GM18867 (cell line): ENCODE measurements at regions not wholly inside any gene's neighbourhood (a gene's known extent, or its start where the extent isn't known, plus 50 kb on each side); places are given as distances from the start of the nearest gene placed in this dataset.

Source experiments
- ATAC-seq: cut with Tn5 transposase; IDR thresholded peaks from one replicate; pipeline ENCODE4 v1.9.1; 2021; ENCODE audit warnings: mild to moderate bottlenecking, moderate library complexity; ENCODE audit not compliant: unreplicated experiment

DNA sequence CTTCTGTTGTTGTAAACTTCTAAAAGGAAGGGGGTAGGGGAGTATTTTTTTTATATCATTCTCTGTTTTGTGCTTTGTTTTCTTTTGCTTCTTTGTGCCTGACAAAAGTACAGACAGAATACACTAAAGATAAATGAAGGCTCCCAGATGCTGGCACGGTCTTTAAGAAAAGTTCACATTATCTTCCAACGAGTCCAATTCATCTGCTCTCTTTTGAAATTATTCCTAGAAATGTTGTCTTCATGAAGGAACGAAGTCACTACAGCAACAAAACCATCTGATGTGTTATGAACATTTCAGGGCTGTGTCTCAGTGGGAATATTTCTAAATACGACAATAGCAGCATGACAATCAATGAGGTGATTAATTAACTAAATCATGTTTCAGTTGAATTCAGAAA lies 813.8 kb upstream of the HTR2C start:
- ATAC-seq: no peak

GRCh38 chrX:113759422-113759821 lies 824.5 kb upstream of the HTR2C start:
- peak; percentile 68 for ATAC-seq

- ATAC-seq: peak; percentile 60
Observed at GRCh38 chrX:113747274-113747973, 836.5 kb upstream of the HTR2C start.

GRCh38 chrX:113743069-113743468 lies 840.8 kb upstream of the HTR2C start:
- ATAC-seq: peak; percentile 55

- ATAC-seq: peak; percentile 30
Observed at GRCh38 chrX:113741744-113742143, 842.1 kb upstream of the HTR2C start.

- peak; percentile 54 for ATAC-seq
Observed at GRCh38 chrX:113728937-113729336, 854.9 kb upstream of the HTR2C start.

DNA sequence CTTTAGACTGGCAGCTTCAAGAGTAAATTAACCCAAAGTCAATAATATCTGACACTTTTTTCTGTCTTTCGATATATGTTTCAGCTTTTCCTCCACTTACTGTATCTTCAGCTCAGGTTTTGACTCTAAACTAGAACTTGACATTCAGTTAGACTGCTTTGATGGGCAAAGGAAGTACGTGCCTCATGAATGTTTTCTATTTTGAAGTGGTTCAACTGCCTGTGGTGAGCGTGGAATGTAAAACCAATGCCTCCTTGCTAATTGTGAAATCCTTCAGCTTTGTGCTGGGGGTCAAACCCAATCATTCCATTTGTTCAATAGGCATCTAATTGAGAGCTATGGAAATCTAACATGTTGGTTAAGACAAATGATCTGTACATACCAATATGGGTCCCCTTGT lies 857.0 kb upstream of the HTR2C start:
- ATAC-seq: peak; percentile 23

DNA sequence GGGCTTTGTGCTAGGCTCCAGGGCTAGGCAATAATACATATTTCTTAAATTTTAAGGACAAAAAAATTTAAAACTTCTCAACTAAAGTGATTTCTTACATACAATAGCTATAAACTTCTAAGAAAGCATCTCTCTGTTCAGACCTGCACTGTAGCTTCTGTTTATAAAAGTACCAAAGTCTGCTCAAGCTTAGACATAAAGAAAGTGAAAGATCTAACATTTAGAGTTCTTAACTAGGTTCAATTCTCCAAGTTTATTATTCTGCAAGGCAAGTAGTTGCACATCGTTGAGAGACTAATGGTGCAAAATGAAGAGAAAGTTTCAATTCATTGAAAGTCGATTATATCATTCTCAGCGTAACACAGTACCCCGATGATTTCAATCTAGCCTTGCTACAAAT lies 857.4 kb upstream of the HTR2C start:
- peak; percentile 75 for ATAC-seq

GRCh38 chrX:113726009-113726408 lies 857.9 kb upstream of the HTR2C start:
- ATAC-seq: peak; percentile 56

- ATAC-seq: no peak
Observed at GRCh38 chrX:113699939-113700338, 859.3 kb upstream of the AMOT start.

GRCh38 chrX:113675278-113675677 lies 834.6 kb upstream of the AMOT start:
- ATAC-seq: no peak

DNA sequence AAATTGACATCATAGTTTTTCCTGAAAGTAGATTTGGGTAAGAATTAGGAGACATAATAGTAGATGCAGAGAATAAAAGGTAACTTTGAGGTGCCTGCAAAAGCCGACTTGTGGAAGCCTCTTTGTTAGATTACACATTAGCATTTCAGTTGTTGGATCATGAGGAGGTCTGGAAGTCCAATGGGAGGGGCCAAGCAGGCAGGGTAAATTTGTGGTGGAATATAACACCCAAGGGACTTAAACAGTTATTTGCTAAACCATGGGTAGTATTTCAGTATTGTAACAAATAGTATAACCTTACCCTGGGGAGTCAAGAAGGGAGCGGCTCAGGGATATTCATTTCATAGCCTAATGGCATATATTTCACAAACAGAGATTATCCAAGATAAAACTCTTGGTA lies 810.7 kb upstream of the AMOT start:
- ATAC-seq: no peak

DNA sequence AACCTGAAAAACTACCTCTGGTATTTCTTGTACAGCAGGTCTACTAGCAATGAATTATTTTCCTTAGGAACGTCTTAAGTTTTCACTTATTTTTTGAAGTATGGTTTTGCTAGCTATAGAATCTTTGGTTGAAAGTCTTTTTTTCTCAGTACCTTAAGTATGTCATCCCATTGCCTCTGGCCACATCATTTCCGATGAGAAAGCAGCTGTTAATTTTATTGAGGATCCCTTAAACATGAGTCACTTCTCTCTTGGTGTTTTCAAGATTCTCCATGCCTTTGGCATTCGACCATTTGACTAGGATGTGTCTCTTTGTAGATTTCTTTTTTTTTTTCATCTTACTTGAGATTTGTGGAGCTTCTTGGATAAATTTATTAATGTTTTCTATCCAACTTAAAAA lies 803.8 kb upstream of the AMOT start:
- no peak for ATAC-seq

DNA sequence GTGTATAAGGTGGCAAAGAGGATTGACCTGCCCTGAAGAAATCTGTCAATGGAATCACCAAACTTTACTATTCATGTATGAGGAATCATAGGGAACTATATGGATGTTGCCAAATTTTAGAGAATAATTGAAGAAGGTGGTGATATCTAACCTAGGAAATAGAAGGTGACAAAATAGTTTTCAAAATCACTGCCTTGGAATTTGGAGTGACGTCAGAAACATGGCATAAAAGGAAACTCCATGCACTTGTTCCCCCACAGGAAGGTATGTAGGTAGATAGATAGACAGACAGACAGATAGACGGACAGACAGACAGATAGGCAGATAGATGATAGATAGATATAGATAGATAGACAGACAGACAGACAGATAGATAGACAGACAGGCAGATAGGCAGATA lies 793.9 kb upstream of the AMOT start:
- ATAC-seq: no peak

GRCh38 chrX:113629326-113629725 lies 788.7 kb upstream of the AMOT start:
- ATAC-seq: no peak

GRCh38 chrX:113594123-113594841 lies 753.7 kb upstream of the AMOT start:
- no peak for ATAC-seq

DNA sequence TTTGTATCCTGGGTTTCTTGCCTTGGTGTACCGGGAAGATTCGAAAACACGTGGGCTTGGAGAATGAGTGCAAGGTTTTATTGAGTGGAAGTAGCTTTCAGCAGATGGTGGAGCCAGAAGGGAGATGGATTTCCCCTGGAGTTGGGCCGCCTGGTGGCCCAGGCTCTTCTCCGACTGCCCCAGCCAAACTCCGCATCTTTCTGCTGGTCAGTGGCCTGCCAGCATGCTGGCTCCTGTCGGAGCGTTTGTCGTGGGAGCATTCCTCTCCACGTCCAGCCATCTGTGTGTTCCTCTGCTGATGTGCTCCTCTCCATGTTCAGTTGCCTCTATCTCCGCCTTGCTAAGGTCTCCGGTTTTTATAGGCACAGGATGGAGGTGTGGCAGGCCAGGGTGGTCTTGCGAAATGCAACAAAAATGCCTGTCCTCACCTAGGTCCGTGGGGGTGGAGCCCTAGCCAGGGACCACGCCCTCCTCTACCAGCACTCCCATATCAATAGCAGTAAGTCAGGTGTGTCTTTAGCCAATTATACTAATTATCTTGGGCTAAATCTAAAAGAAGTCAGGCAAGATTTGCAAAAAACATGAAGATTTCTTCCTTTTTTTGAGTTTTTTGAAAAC lies 745.8 kb upstream of the AMOT start:
- ATAC-seq: no peak

DNA sequence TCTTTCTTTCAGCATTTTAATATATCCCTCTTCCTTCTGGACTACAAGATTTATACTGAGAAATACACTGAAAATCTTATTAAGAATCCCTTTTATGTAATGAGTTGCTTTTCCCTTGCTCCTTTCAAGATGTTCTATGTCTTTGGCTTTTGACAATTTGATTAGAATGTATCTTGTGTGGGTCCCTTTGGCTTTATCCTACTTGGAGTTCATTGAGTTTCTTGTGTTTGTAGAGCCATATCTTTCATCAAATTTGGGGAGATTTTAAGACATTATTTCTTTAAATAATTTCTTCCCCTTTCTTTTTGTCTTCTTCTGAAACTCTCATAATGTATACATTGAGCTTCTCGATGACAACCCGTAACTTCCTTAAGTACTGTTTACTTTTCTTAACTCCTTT lies 739.9 kb upstream of the AMOT start:
- ATAC-seq: no peak

DNA sequence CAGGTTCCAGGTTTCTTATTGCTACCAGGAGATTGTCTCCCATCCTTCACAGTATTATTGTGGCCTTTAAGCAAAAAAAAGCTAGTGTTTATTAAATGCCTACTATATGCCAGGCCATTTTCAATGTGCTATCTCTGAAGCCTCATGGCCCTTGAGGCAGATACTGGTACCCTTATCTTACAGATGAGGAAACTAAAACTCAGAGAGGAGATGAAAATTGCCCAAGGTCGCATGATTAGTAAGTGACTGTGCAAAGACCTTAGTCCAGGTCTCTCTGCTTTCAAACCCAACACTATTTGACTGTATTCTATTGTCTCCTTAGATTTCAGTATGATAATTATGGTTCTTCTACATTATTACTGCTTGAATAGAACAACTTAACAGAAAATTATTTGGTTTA lies 717.9 kb upstream of the AMOT start:
- ATAC-seq: no peak

DNA sequence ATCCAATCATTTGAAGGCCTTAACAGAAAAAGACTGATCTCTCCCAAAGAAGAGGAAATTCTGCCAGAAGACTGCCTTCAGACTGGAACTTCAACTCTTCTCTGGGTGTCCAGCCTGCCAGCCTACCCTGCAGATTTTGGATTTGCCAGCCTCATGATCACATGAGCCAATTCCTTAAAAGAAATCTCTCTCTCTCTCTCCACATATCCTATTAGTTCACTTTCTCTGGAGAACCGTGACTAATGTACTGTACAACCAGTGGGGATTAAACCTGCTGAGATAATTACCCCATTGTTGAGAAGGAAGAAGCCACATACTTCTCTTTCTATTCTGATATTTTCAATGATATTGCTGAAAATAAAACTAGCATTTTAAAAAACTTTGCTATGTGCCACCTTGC lies 711.3 kb upstream of the AMOT start:
- ATAC-seq: no peak

- no peak for ATAC-seq
Observed at GRCh38 chrX:113548308-113549015, 707.8 kb upstream of the AMOT start.

GRCh38 chrX:113545040-113545439 lies 704.4 kb upstream of the AMOT start:
- no peak for ATAC-seq
